WTC11 (cell line): ENCODE measurements at regions not wholly inside any gene's neighbourhood (a gene's known extent, or its start where the extent isn't known, plus 50 kb on each side); places are given as distances from the start of the nearest gene placed in this dataset.

Experiments used
- ATAC-seq: fragments of 200-7000 bp; cut with Tn5 transposase; 2 replicates; pipeline ENCODE4 v1.10.0; 2021; ENCODE audit warnings: mild to moderate bottlenecking, moderate library complexity
- CTCF ChIA-PET: fragments of 300-600 bp; sonication (Branson Sonifier 250); formaldehyde crosslinking; loops from one replicate; lab custom pipeline; 2021; ENCODE audit warnings: antibody characterized with exemption; lab: Charles Lee
- POLR2A ChIA-PET: fragments of 350-600 bp; sonication (Branson Sonifier 250); formaldehyde crosslinking; loops from one replicate; lab custom pipeline; 2021; ENCODE audit warnings: antibody characterized with exemption; lab: Charles Lee
- DNase-seq: peaks from one replicate; pipeline ENCODE4 v3.0.0; 2021; ENCODE audit warnings: low spot score
- H3K27ac Mint-ChIP-seq: 2 replicates; pipeline ENCODE4 v1.8.0; 2021; ENCODE audit warnings: mixed read lengths
- H3K27me3 Mint-ChIP-seq: 2 replicates; pipeline ENCODE4 v1.8.0; 2021; ENCODE audit warnings: low read depth, mild to moderate bottlenecking, moderate library complexity, mixed read lengths
- H3K36me3 Mint-ChIP-seq: 2 replicates; pipeline ENCODE4 v1.8.0; 2021; ENCODE audit warnings: mixed read lengths
- H3K4me1 Mint-ChIP-seq: 2 replicates; pipeline ENCODE4 v1.8.0; 2022; ENCODE audit warnings: mixed read lengths
- H3K4me3 Mint-ChIP-seq: 2 replicates; pipeline ENCODE4 v1.8.0; 2021; ENCODE audit warnings: mild to moderate bottlenecking, moderate library complexity, mixed read lengths
- H3K9me3 Mint-ChIP-seq: 2 replicates; pipeline ENCODE4 v1.8.0; 2021; ENCODE audit warnings: mixed read lengths
- ARID4B ChIP-seq: sonication (generic); formaldehyde crosslinking; IDR thresholded peaks from 2 replicates; pipeline ENCODE4 v1.8.0; 2023; ENCODE audit warnings: missing genetic modification reagents, mild to moderate bottlenecking, borderline replicate concordance
- ATF1 ChIP-seq: sonication (generic); formaldehyde crosslinking; IDR thresholded peaks from 2 replicates; pipeline ENCODE4 v1.8.1; 2023; ENCODE audit warnings: mild to moderate bottlenecking, moderate library complexity, missing genetic modification reagents
- ATF6 ChIP-seq: sonication (generic); formaldehyde crosslinking; IDR thresholded peaks from 2 replicates; pipeline ENCODE4 v1.8.1; 2023; ENCODE audit warnings: mild to moderate bottlenecking, missing genetic modification reagents
- CBFB ChIP-seq: sonication (generic); formaldehyde crosslinking; IDR thresholded peaks from 2 replicates; pipeline ENCODE4 v1.8.1; 2022; ENCODE audit warnings: mild to moderate bottlenecking, low read depth, missing genetic modification reagents
- FOXP4 ChIP-seq: sonication (generic); formaldehyde crosslinking; IDR thresholded peaks from 2 replicates; pipeline ENCODE4 v1.8.0; 2022; ENCODE audit warnings: mild to moderate bottlenecking, missing genetic modification reagents
- GRHL2 ChIP-seq: fragments of 250-450 bp; sonication (Bioruptor Pico); IDR thresholded peaks from 2 replicates; pipeline ENCODE4 v1.8.0; 2022; ENCODE audit warnings: mild to moderate bottlenecking, moderate library complexity; ENCODE audit not compliant: insufficient replicate concordance, severe bottlenecking
- HMGXB4 ChIP-seq: sonication (generic); formaldehyde crosslinking; IDR thresholded peaks from 2 replicates; pipeline ENCODE4 v1.8.1; 2023; ENCODE audit warnings: mild to moderate bottlenecking, moderate library complexity, missing genetic modification reagents
- IRF1 ChIP-seq: sonication (generic); formaldehyde crosslinking; IDR thresholded peaks from 2 replicates; pipeline ENCODE4 v1.8.0; 2023; ENCODE audit warnings: missing genetic modification reagents
- MAX ChIP-seq: sonication (generic); formaldehyde crosslinking; IDR thresholded peaks from 2 replicates; pipeline ENCODE4 v1.8.0; 2022; ENCODE audit warnings: mild to moderate bottlenecking, missing genetic modification reagents
- NFYB ChIP-seq: sonication (generic); formaldehyde crosslinking; conservative IDR thresholded peaks from 2 replicates; pipeline ENCODE4 v1.8.0; 2022; ENCODE audit warnings: low read depth, missing genetic modification reagents
- SP1 ChIP-seq: sonication (generic); formaldehyde crosslinking; conservative IDR thresholded peaks from 2 replicates; pipeline ENCODE4 v1.8.1; 2022; ENCODE audit warnings: missing genetic modification reagents
- STAT6 ChIP-seq: sonication (generic); formaldehyde crosslinking; conservative IDR thresholded peaks from 2 replicates; pipeline ENCODE4 v1.8.1; 2023; ENCODE audit warnings: mild to moderate bottlenecking, low read depth, missing genetic modification reagents, moderate library complexity
- USF1 ChIP-seq: sonication (generic); formaldehyde crosslinking; IDR thresholded peaks from 2 replicates; pipeline ENCODE4 v1.8.0; 2022; ENCODE audit warnings: mild to moderate bottlenecking, missing genetic modification reagents
- ZNF263 ChIP-seq: sonication (generic); formaldehyde crosslinking; IDR thresholded peaks from 2 replicates; pipeline ENCODE4 v1.8.1; 2022; ENCODE audit warnings: low read depth, mild to moderate bottlenecking, moderate library complexity, missing genetic modification reagents
- ZNF512 ChIP-seq: sonication (generic); formaldehyde crosslinking; IDR thresholded peaks from 2 replicates; pipeline ENCODE4 v1.8.1; 2022; ENCODE audit warnings: missing genetic modification reagents, borderline replicate concordance

- Mint-ChIP-seq H3K27ac (no peak overlapping the region), H3K36me3 (no peaks in the 10 kb centered on the region), H3K4me3 (no peak overlapping the region), H3K9me3 (no peaks in the 10 kb centered on the region), H3K27me3 (no peaks in the 10 kb centered on the region; the same call in 1 of the 2 replicates), H3K4me1 (peaks cover 6% of the 10 kb centered on the region)
- ChIA-PET POLR2A (no interaction called here), CTCF (no interaction called here)
- ATAC-seq = no peak; the same call in 1 of the 2 replicates
- no peak for DNase-seq
- TF ChIP-seq STAT6 (no peak), ATF1 (no peak), GRHL2 (no peak), IRF1 (CRISPR knock-in tag) (no peak), HMGXB4 (CRISPR knock-in tag) (no peak), FOXP4 (CRISPR knock-in tag) (no peak), ATF6 (CRISPR knock-in tag) (no peak), MAX (CRISPR knock-in tag) (no peak), ARID4B (CRISPR knock-in tag) (no peak), NFYB (no peak), CBFB (CRISPR knock-in tag) (no peak), USF1 (CRISPR knock-in tag) (no peak), ZNF512 (no peak), ZNF263 (CRISPR knock-in tag) (no peak), SP1 (CRISPR knock-in tag) (no peak)
Measured at GRCh38 chr1:115166531-115167091, 77.3 kb upstream of the TSPAN2 start.
